COLO668 (cell line): ENCODE measurements at regions not wholly inside any gene's neighbourhood (a gene's known extent, or its start where the extent isn't known, plus 50 kb on each side); places are given as distances from the start of the nearest gene placed in this dataset.

Experiments used
- DNase-seq: peaks from one replicate; lab custom pipeline; 2025; ENCODE audit not compliant: unreplicated experiment; lab: John Stamatoyannopoulos, UW

DNA sequence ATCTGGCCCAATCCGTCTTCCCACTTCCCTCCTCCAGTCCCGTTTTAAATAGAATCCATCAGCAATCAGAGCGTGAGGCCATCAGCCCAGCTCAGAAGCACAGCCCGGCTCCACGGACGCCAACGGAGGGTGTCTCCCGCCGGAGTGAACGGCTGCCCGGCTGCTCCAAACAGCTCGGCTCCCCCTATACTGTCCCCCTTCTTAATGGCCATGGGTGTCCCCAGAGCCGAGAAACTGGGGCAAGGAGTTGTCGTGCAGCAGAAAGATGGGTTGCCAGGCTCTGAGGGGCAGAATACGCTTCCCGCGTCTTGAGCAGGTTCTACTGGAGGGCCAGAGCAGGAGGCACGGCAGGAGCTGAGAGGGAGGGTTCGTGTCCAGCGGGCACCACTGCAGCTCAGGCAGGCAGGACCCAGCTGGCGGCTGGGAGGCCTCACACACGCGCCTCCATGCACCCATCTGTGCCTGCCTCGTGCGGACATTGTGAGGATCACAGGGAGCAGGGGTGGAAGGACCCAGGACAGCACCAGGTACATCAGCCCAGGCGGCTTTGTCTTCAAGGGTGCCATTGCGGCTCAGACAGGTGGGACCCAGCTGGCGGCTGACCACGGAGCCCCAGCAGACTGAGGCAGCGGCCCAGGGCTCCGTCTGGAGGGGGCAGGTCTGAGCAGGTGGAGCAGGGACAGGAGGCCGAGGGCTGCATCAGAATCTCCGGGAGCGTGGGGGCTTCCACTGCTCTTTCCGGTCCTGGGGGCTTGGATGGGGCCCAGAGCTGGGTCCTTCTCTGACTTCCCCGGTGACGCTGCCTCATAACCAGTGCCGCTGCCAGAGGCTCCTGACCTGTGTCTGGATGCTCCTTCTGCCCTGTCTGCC lies 882.7 kb downstream of the BRD1 start:
- DNase-seq = no peak

DNA sequence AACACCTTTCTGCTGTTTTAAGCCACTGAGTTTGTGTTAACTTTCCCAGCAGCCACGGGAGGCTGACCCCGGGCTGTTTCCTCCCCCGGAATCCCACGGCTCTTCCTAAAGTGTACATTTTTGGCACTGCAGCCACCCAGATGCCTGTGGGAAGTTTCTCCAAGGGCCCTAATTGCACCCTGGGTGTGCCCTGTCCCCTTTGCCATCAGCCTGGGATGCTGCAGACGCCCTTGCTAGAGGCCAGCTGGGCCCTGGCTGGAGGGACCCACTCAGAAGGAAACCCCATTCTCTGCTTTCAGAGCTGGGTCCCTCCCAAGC lies 883.3 kb downstream of the BRD1 start:
- DNase-seq = no peak

DNA sequence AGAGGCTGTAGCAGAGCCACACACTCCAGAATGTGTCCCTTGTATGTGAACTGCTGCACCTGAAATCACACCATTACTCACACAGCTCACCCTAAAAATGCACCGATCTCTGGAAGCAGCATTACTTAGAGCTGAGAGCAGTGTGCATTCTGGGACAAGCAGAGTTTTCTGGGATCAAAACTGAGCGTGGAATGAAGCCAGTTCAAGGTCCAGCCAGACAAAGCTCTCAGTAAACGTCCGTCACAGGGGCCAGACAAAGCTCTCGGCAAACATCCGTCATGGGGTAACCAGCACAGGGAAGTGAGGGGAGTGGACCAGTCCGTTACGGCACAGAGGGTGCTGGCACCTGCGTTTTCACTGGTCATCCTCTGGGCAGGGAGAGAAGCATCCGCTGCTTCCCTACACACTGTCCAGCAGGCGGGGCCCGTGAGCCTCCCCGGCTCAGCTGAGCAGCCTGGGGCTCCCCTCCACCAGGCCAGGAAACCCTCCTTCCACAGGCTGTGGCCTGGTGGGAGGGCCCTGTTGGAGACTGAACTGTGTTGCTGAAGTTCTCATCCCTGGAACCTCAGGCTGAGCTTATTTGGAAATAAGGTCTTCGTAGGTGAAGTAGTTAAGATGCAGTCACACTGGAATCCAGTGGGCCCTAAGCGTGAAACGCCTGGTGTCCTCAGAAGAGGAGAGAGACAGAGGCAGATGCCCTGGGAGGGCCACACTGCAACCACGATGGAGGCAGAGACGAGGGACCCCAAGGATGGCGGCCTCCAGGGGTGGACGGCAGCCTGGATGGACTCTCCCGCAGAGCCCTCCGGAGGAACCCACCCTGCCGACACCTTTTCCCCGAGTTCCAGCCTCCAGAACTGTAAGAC lies 883.9 kb downstream of the BRD1 start:
- DNase-seq = peak; percentile 79

DNA sequence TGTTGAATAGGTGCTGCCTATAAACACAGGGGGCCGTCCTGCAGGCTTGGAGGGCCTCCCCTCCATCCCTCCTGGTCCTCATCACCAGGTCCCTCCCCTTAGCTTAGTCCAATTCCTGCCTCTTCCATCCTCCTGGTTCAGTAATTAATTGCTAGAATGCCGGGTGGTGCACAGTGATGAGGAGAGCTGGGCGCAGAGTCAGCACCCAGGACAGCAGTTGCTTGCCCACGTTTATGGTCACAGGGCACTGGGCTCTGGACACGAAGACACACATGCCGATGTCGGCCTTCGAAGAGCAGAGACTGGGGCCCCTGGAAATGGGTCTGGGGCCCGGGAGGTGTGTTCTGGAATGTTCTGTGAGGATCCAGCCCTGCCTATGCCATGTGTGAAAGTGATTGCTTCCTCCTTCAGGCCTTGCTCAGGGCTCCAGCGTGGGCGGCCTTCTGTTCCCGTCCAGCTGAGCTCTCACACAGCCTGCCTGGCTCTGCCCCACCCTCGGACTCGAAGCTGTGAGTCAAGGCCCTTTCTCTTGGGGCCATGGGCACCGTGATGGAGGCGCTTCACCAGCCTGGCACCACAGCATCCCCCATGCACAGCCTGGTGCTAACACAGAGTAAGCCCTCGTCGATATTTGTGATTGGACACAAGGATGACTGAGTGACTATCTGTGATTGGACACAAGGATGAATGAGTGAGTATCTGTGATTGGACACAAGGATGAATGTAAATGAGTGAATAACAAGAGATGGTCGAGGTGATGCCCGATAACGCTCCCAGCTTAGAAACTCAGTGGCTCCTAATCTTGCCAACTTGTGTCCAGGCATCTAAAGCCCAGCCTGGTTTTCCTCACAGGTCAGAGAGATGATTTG lies 884.7 kb downstream of the BRD1 start:
- DNase-seq = no peak

DNA sequence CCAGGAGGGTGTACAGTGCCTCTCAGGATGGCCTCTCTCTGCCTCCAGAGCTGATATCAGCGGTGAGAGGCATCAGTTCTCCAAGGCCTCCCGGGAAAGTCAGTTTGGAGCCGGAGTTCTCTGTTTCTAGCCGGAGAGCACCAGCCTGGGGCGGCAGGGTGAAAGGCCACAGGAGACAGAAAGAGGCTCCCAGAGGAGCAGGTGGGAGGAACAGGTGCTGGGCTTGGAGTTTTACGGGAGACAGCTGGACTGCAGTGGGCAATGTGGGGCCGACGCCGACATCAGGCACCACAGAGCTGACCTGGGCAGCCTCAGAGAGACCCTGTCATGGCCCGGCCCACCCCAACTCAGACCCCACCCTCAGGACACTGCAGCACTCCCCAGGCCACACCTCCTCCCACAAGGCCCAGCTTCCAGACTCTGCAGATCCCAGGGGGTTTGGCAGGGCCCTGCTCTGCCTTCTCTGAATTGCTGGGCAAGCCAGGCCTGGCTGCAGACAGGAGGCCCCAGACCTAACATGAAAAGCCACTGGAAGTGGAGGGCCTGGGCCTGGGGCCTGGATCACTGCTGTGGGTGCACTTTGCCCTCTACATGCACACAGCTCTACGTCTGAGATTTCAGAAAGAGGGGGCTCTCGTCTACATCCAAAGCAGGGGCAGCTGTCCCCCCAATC lies 885.6 kb downstream of the BRD1 start:
- DNase-seq = peak; percentile 80

DNA sequence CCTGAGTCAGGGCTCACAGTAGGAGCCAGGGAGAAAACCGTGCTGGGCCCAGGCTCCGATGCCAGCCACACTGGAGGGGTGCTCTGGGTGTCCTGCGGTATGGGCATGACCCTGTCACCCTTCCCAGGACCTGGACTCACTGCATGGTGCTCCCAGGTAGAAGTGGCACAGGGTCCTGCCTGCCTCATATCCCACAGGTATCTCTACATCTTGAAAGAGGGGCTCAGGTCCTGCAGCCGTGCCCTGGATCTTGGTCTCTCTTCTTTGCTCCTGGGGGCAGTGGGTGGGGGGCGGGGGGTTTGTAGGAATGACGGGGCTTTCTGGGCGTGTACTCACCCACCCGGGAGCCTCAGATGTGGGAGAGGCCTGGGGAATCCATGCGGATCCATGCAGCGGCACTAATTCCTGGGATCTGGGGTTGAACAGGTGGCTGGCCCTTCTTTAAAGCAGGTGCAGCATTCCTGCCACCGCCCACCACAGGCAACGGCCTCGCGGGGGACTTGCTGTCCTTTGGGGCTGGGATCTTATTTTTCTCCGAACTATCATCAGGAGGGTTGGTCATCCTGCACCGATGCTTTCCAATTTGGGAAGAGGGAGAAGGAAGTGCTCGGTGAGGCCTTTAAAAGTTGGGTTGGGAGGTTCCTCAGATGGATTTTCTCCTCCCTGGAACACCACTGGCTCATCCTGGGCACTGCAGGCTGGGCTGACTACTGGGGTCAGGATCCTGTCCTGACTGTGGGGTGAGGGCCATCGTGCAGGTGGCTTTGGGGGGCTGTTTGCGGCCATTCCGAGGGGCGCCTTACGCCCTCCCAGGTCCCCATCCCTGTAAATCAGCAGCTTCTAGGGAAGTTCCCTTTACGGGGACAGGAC lies 886.4 kb downstream of the BRD1 start:
- peak; percentile 20 for DNase-seq

DNA sequence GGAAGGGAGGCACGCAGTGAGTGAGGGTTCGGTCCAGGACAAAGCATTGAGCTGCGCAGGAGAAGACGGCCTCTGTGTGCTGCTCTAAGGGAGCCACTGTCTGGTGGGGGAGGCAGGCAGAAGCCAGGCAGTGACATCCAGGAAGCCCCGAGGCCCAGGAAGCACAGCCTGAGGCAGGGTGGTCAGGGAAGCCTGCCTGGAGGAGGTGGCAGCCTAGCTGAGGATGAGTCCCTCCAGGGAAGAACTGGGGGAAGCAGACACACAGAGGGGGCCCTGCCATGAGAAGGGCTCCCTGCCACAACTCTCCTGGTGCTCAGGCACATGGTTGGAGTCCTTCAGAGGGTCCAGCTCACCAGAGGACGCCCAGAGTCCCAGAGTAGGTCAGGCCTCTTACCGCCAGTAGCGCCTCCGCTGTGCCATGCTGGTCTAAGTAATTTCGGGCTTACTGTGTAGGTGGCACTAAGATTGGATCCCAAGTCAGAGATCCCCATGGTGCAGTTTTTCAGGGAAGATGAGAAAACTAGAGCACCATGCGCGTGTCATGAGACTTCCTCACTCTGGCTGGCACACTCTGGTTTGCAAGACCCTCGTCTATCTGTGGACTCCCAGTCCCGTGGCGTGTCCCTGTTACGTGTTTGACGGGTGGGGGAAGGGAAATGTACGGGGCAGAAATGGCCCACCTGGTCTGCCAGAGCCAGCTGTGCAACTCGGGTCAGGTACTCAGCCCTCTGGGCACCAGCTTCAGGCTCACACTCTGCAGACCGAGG lies 887.2 kb downstream of the BRD1 start:
- no peak for DNase-seq

DNA sequence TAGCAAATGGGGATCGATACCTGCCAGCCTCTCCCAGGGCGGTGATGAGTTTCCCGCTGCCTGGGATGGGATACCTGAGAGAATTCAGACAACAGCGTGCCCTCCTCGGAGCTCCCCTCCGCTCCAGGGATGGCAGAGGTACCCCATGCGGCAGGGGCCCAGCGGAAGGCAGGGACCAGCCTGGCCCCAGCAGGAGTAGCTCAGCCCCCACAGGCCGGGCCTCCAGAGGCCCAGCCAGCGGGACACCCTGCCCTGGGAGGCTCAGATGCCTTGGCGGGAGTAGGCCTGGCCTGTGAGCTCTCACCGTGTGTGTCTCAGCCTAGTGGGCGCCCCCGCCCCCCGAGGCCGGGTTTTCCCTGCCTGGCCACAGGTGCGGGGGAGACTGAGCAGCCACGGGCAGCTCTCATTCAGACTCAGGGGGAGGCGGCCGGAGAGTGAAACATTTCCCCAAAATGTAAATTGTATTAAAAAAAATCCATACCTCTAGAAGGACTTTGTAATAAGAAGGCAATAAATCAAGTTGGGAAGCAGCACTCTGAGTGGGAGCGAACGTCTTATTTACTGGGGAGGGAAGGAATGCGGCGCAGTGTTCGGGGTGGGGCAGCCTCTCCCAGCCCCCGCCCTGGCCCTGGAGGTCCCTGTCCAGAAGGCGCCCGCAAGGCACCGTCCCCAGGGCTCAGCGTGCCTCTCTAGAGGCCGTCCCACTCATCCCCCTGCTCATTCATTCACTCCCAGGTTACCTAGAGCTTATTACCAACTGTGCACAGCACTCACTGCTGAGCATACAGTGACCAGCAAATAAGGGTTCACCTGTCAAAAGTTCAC lies 888.0 kb downstream of the BRD1 start:
- DNase-seq = no peak

DNA sequence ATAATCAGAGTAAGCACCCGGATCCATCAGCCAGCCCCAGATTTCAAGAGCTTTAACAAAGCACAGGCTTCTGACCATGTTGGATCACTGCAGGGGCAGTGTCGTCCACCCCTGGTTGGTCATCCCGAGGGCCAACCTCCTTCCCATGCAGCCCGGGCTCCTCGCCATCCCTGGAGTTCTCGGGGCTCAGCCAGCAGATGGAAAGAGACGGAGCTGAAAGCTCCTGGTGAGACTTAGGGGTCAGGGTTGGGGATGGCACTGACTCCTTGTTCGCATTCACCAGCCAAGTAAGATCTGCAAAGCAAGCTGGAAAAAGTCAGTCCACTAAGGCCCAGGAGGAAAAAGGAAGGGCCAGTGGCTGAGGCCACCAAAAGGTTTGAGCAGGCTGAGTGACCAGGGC lies 888.9 kb downstream of the BRD1 start:
- no peak for DNase-seq

DNA sequence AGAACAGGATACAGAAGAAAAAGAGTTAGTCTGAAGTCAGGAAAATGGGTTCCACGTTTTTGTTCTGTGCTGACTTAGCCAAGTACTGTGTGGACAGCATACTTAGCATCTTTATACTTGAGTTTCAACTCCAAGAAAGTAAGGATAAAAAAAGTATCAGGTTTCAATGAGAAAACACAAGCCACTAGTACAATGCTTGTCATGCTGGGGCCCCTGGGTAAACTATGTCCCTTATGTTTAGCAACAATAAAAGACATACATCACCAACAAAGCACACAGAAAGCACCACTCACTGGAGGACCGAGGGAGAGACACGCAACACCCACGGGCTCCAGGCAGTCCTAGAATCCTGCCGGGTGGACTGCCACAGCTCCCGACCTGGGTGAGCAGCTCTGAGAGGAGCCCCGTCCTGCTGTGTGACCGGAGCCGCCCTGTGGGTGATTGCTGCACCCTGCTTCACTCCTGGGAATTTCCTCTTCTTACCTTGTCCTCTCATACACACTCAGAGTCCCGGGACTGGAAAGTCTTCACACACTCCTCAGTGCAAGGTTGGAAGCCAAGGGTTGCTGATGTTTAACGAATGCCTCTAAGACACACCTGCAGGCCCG lies 890.5 kb downstream of the BRD1 start:
- peak; percentile 23 for DNase-seq

DNA sequence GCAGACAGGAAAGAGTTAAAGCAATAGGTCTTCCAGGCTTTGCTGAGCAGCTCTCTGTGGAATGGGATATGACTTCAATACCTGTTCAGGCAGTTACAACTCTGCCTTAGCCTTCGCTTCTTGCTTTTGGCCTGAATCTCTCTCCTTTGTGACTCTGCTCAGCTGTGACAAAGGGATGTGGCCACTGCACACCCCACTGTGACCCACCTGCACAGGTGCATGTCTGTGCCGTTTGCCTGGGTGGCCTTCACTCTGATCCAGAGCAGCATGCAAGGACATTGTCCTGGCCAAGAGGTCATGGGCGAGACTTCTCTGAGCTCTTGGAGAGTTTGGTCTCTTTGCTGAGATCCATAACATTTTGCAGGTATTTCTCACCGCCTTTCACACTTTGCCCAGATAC lies 891.3 kb downstream of the BRD1 start:
- DNase-seq = no peak

DNA sequence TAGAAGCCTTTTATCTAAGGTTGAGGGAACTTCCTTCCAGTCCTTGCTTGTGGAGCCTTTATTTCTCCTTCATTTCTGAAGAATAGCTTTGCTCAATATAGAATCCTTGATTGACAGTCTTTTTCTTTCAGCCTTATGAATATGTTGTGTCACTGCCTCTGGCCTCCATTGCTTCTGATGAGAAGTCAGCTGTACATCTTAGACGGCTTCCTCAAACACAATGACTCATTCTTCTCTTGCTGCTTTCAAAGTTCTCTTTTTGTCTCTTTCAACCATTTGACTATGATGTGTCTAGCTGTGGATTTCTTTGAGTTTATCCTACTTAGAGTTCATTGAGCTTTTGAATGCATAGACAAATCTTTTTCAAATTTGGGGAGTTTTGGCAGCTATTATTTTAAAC lies 893.2 kb downstream of the BRD1 start:
- DNase-seq = no peak

DNA sequence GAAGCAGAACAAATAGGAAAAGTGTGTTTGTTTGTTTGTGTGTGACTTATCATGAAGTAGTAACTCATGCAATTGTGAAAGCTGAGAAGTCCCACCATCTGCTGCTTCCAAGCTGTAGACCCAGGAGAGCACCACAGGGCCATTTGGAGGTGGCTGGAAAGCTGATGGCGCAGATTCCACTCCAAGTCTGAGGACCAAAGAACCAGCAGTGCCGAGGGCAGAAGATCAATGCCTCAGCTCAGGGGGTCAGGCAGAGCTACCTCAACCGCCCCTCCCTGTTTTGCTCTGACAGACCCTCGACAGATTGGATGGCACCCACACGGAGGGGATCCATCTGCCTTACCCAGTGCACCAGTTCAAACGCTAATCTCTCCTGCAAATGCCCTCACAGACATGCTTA lies 896.2 kb downstream of the BRD1 start:
- DNase-seq = no peak

DNA sequence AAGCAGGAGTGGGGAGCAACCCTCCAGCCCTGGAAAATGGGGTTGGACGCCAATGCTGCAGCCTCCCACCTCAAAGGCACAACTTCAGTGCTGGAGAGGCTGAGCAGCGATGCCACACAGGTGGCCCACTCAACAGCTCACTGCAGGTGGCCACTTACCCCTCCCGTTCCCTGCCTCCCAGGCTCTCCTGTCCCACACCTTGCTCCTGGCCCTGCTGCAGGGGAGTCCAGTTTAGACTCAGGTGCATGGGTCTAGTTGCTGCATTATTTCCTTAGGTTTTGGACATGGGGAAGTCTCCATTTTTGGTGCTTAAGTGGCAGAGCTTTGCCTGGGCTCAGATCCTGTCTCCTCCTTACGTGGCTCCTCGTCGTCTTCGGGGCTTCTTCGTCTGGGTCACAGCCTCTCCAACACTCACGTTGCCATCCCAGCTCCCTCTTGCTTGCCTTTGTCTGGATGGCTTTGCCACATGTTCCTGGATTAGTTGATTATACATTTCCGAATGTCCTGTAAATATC lies 898.3 kb downstream of the BRD1 start:
- peak; percentile 42 for DNase-seq

DNA sequence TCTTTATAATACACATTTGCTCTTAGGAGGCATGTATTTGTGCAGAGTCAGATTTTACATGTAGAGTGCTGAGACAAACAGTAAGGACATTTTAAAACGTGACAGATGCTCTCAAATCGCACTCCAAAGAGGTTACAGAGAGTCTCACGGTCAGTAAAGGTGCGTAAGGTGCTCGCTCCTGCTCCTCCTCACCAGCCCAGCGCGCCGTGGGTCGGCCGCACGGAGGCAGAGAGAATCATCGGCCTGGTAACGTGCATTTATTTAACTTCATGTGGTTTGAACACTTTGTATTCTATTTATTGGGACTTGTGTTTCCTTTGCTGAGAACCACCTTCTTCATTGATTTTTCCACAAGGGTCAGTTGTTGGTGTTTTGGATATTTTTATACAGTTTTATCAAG lies 900.1 kb downstream of the BRD1 start:
- no peak for DNase-seq

DNA sequence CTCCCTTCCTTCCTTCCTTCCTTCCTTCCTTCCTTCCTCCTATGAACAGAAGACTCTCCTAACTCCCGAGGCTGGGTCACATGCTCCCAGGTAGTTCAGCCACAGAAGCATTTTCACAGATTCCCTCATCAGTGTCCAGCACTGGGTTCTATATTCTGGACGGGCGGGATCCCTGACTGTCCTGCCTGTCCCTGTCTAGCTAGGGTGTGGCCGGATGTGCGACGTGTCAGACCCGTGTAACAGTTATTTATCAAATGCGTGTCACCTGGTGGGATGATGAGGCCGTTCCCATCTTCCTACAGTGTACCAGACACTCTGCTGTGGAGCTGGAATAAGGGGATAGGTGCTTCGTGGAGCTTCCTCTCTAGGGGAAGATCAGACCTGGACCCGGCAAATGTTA lies 901.0 kb downstream of the BRD1 start:
- peak; percentile 19 for DNase-seq

DNA sequence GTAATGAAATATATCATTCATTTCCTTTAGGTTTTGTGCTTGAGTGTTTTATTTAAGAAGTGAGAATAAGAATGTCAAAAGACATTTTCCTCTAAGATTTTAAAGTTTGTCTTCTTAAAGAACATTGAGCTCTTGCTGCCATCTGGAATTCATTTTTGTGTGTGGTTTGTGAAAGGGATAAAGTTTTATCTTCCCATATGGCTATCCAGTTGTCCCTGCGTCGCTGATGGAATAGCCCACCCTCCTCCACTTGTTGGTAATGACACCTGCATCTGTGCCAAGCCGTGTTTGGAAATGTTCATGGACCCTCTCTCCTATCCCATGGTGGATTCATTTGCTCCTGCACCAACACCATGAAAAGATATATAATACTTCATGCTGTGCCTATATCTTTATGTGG lies 901.5 kb downstream of the BRD1 start:
- no peak for DNase-seq

DNA sequence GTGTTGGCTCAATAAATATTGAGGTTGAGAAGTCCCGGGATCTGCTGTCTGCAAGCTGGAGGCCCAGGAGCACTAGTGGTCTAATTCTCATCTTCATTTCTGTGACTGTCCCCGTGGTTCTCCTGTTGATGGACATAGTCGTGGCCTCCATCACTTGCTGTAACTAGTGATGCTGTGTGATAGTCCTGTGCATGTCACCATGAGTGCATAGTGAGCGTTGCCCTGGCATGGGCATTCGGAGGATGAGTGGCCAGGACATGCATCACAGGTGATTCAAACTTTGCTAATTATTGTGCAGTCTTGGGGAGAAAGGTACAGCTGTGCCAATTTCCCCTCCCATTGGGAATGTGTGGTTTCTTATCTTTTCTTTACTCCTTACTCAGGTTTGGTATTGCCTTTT lies 902.2 kb downstream of the BRD1 start:
- no peak for DNase-seq
